ENCODE measurements at regions not wholly inside any gene's neighbourhood (a gene's known extent, or its start where the extent isn't known, plus 50 kb on each side); places are given as distances from the start of the nearest gene placed in this dataset.
"Not testable (repeated sequence)": the region's sequence is repeated elsewhere in the genome, so short reads cannot be mapped to it uniquely, and the experiment has no call there.

DNA sequence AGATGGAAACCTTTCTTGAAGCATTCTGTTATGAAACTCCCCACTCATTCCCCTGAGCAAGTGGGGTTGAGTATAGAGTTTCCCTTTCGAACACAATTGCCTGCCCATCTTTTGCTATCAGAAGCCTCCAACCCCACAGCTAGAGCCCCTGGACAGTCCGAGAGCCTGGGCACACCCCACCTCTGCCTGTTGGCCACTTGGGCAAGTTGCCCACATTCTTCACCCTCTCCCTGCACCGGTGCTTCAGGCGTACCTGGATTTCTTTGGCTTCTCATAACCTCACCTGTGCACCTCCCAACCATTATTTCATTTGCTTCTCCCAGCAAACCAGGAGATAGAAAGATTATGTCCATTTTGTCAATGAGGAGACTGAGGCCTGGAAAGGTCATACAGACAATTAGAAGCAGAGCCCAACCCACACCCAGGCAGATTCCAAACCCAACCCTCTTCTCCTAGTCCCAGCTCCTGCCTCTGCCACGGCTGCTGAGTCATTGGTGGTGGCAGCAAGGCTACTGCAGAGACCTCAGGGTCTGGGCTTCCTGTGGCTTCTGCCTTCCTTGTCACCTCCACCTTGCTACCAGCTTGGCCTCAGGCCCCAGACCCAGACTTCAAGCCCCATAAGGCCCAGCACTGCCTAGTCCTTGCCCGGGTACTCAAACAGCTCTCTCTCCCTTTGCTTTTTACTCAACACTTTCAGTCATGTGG, 118.7 kb upstream of the ZBTB40 start:
- Histone ChIP-seq H3K18ac (ENCODE audit: low read length) (no peak overlapping the region), H3K23ac (ENCODE audit: low read length) (no peak overlapping the region), H2BK5ac (ENCODE audit: low read length) (no peak overlapping the region), H3K79me2 (ENCODE audit: control insufficient read depth, insufficient read depth, low read length) (no peaks in the 10 kb centered on the region), H2BK120ac (ENCODE audit: low read depth, low read length) (no peak overlapping the region), H3K4me2 (ENCODE audit: low read length) (no peak overlapping the region), H3K9ac (ENCODE audit: low read length) (no peak overlapping the region), H2BK15ac (replicated peaks; ENCODE audit: low read depth) (no peak overlapping the region), H3K27me3 (ENCODE audit: insufficient read depth, low read length, poor library complexity) (no peaks in the 10 kb centered on the region), H3K56ac (ENCODE audit: low read length) (no peak overlapping the region), H3K4me3 (ENCODE audit: low read length) (no peak overlapping the region), H4K5ac (ENCODE audit: low read length) (no peak overlapping the region), H3K36me3 (ENCODE audit: control insufficient read depth, insufficient read depth, low read length) (no peaks in the 10 kb centered on the region), H4K8ac (ENCODE audit: low read depth, low read length) (no peak overlapping the region), H3K4ac (ENCODE audit: low read depth, low read length) (no peak overlapping the region), H3K4me1 (ENCODE audit: control insufficient read depth, low read depth, low read length) (no peaks in the 10 kb centered on the region), H3K79me1 (ENCODE audit: low read length) (no peaks in the 10 kb centered on the region), H2AK5ac (ENCODE audit: low read length) (no peak overlapping the region), H3K27ac (ENCODE audit: low read depth, low read length) (no peak overlapping the region)
- WGBS (ENCODE audit: extremely low coverage, insufficient coverage, low lambda C conversion rate) = no CpG with 5 or more reads among the region's 6 CpGs
- DNase-seq = peak; percentile 42

DNA sequence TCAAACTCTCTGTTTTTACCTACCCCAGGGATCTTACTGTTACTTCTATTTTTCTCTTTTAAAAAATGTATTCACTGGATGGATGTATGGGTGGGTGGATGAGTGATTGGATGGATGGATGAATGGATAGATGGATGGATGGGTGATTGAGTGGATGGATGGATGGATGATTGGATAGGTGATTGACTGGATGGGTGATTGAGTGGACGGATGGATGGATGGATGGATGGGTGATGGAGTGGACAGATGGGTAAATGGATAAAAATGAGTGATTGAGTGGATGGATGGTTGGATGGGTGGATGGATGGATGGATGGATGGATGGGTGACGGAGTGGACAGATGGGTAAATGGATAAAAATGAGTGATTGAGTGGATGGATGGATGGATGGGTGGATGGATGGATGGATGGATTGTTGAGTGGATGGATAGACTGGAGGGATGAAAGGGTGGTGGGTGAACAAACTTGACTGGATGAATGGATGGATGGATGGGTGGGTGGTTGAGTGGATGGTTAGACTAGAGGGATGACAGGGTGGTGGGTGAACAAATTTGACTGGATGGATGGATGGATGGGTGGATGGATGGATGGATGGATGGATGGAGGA, 118.0 kb upstream of the ZBTB40 start:
- no peak overlapping the region for H3K4me2 ChIP-seq (ENCODE audit: low read length)
- H2AK5ac ChIP-seq (ENCODE audit: low read length) = no peak overlapping the region
- H3K18ac ChIP-seq (ENCODE audit: low read length) = no peak overlapping the region
- H3K56ac ChIP-seq (ENCODE audit: low read length) = no peak overlapping the region
- H3K23ac ChIP-seq (ENCODE audit: low read length) = no peak overlapping the region
- no peak for DNase-seq
- no peak overlapping the region for H3K4ac ChIP-seq (ENCODE audit: low read depth, low read length)
- no peaks in the 10 kb centered on the region for H3K79me2 ChIP-seq (ENCODE audit: control insufficient read depth, insufficient read depth, low read length)
- H4K8ac ChIP-seq (ENCODE audit: low read depth, low read length) = no peak overlapping the region
- H3K27ac ChIP-seq (ENCODE audit: low read depth, low read length) = no peak overlapping the region
- no peak overlapping the region for H2BK15ac ChIP-seq (replicated peaks; ENCODE audit: low read depth)
- H3K4me1 ChIP-seq (ENCODE audit: control insufficient read depth, low read depth, low read length) = no peaks in the 10 kb centered on the region
- no peak overlapping the region for H3K4me3 ChIP-seq (ENCODE audit: low read length)
- H3K79me1 ChIP-seq (ENCODE audit: low read length) = no peaks in the 10 kb centered on the region
- no peak overlapping the region for H2BK120ac ChIP-seq (ENCODE audit: low read depth, low read length)
- no CpG with 5 or more reads among the region's 2 CpGs for WGBS (ENCODE audit: extremely low coverage, insufficient coverage, low lambda C conversion rate)
- H3K36me3 ChIP-seq (ENCODE audit: control insufficient read depth, insufficient read depth, low read length) = no peaks in the 10 kb centered on the region
- H3K9ac ChIP-seq (ENCODE audit: low read length) = no peak overlapping the region
- no peaks in the 10 kb centered on the region for H3K27me3 ChIP-seq (ENCODE audit: insufficient read depth, low read length, poor library complexity)
- no peak overlapping the region for H2BK5ac ChIP-seq (ENCODE audit: low read length)
- no peak overlapping the region for H4K5ac ChIP-seq (ENCODE audit: low read length)

DNA sequence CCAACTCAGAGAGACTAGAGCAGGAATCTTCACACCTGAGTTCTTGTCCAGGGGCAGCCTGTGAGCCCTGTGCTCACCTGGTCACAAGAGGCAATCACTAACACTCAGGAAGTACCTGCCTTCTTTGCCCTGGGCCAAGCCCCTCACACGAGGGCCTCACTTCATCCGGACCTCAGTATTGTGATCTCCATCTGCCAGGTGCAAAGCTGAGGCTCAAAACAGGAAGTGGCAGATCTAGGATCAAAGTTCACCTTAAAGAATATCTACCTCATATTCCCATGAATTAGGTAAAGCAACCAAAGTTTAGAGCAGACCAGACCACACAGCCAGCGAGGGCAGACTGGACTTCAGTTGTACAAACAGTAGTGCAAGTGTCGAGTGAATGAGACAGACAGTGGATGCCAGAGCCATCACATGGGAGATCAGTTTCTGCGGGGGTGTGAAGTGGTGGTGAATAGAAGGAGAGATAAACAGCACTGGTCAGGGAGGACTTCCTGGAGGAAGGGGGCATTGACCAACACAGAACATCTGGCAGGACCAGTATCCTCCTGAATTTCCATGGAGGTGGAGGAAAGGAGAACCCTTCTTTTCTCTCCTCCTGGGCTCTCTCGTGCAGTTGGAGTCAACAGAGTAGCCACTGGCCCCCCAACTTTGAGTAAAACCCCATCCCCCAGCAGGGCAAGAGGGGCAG, 116.6 kb upstream of the ZBTB40 start:
- H3K79me1 ChIP-seq (ENCODE audit: low read length) = no peaks in the 10 kb centered on the region

DNA sequence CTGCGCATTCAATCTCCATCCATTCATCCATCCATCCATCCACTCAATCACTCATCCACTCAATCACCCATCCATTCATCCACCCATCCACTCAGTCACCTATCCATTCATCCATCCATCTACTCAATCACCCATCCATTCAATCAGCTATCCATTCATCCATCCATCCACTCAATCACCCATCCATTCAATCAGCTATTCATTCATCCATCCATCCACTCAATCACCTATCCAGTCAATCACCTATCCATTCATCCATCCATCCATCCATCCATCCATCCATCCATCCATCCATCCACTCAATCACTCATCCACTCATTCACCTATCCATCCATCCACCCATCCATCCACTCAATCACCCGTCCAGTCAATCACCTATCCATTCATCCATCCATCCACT, 115.4 kb upstream of the ZBTB40 start:
- H3K18ac ChIP-seq (ENCODE audit: low read length); H3K4me1 ChIP-seq (ENCODE audit: control insufficient read depth, low read depth, low read length); H2BK5ac ChIP-seq (ENCODE audit: low read length); H3K79me2 ChIP-seq (ENCODE audit: control insufficient read depth, insufficient read depth, low read length); H3K9ac ChIP-seq (ENCODE audit: low read length); H4K8ac ChIP-seq (ENCODE audit: low read depth, low read length); DNase-seq; H3K79me1 ChIP-seq (ENCODE audit: low read length); H3K4me2 ChIP-seq (ENCODE audit: low read length); H3K56ac ChIP-seq (ENCODE audit: low read length); H2BK120ac ChIP-seq (ENCODE audit: low read depth, low read length); H3K36me3 ChIP-seq (ENCODE audit: control insufficient read depth, insufficient read depth, low read length); H2AK5ac ChIP-seq (ENCODE audit: low read length); H3K27me3 ChIP-seq (ENCODE audit: insufficient read depth, low read length, poor library complexity); H3K23ac ChIP-seq (ENCODE audit: low read length); H3K4me3 ChIP-seq (ENCODE audit: low read length); H3K27ac ChIP-seq (ENCODE audit: low read depth, low read length); H2BK15ac ChIP-seq (replicated peaks; ENCODE audit: low read depth); H3K4ac ChIP-seq (ENCODE audit: low read depth, low read length); H4K5ac ChIP-seq (ENCODE audit: low read length): not testable (repeated sequence)
- no CpG with 5 or more reads among the region's 2 CpGs for WGBS (ENCODE audit: extremely low coverage, insufficient coverage, low lambda C conversion rate)

More for the DNA sequence above, 116.6 kb upstream of the ZBTB40 start:
- H2BK15ac ChIP-seq (replicated peaks; ENCODE audit: low read depth) = no peak overlapping the region
- H3K4me1 ChIP-seq (ENCODE audit: control insufficient read depth, low read depth, low read length) = no peaks in the 10 kb centered on the region
- H4K8ac ChIP-seq (ENCODE audit: low read depth, low read length) = no peak overlapping the region
- no peak overlapping the region for H2BK120ac ChIP-seq (ENCODE audit: low read depth, low read length)
- no peak overlapping the region for H3K4me3 ChIP-seq (ENCODE audit: low read length)
- no peak overlapping the region for H2BK5ac ChIP-seq (ENCODE audit: low read length)
- no peak overlapping the region for H3K27ac ChIP-seq (ENCODE audit: low read depth, low read length)
- H3K9ac ChIP-seq (ENCODE audit: low read length) = no peak overlapping the region
- no peak for DNase-seq
- no peak overlapping the region for H3K56ac ChIP-seq (ENCODE audit: low read length)
- H3K36me3 ChIP-seq (ENCODE audit: control insufficient read depth, insufficient read depth, low read length) = no peaks in the 10 kb centered on the region
- no peak overlapping the region for H3K18ac ChIP-seq (ENCODE audit: low read length)
- whole genome bisulfite sequencing (ENCODE audit: extremely low coverage, insufficient coverage, low lambda C conversion rate) = no CpG with 5 or more reads among the region's 6 CpGs
- no peak overlapping the region for H3K4ac ChIP-seq (ENCODE audit: low read depth, low read length)
- no peaks in the 10 kb centered on the region for H3K27me3 ChIP-seq (ENCODE audit: insufficient read depth, low read length, poor library complexity)
- no peak overlapping the region for H3K23ac ChIP-seq (ENCODE audit: low read length)
- no peak overlapping the region for H2AK5ac ChIP-seq (ENCODE audit: low read length)
- no peak overlapping the region for H4K5ac ChIP-seq (ENCODE audit: low read length)
- H3K79me2 ChIP-seq (ENCODE audit: control insufficient read depth, insufficient read depth, low read length) = no peaks in the 10 kb centered on the region
- H3K4me2 ChIP-seq (ENCODE audit: low read length) = no peak overlapping the region

DNA sequence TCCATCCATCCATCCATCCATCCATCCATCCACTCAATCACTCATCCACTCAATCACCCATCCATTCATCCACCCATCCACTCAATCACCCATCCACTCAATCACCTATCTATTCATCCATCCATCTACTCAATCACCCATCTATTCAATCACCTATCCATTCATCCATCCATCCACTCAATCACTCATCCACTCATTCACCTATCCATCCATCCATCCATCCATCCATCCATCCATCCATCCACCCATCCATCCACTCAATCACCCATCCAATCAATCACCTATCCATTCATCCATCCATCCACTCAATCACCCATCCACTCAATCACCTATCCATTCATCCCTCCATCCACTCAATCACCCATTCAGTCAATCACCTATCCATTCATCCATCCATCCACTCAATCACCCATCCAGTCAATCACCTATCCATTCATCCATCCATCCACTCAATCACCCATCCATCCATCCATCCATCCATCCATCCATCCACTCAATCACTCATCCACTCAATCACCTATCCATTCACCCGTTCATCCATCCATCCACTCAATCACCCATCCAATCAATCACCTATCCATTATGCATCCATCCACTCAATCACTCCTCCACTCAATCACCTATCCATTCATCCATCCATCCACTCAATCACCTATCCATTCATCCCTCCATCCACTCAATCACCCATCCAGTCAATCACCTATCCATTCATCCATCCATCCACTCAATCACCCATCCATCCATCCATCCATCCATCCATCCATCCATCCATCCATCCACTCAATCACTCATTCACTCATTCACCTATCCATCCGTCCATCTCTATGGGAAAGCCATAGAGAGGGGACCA, 114.7 kb upstream of the ZBTB40 start:
- H3K79me1 ChIP-seq (ENCODE audit: low read length); H3K56ac ChIP-seq (ENCODE audit: low read length); H2AK5ac ChIP-seq (ENCODE audit: low read length); H3K4me3 ChIP-seq (ENCODE audit: low read length); H4K8ac ChIP-seq (ENCODE audit: low read depth, low read length); H2BK15ac ChIP-seq (replicated peaks; ENCODE audit: low read depth); H3K36me3 ChIP-seq (ENCODE audit: control insufficient read depth, insufficient read depth, low read length); H3K9ac ChIP-seq (ENCODE audit: low read length); H3K27ac ChIP-seq (ENCODE audit: low read depth, low read length); H2BK120ac ChIP-seq (ENCODE audit: low read depth, low read length); H3K4ac ChIP-seq (ENCODE audit: low read depth, low read length); H3K27me3 ChIP-seq (ENCODE audit: insufficient read depth, low read length, poor library complexity); H3K18ac ChIP-seq (ENCODE audit: low read length); H3K4me1 ChIP-seq (ENCODE audit: control insufficient read depth, low read depth, low read length); H3K23ac ChIP-seq (ENCODE audit: low read length); H3K4me2 ChIP-seq (ENCODE audit: low read length); H4K5ac ChIP-seq (ENCODE audit: low read length); DNase-seq; H3K79me2 ChIP-seq (ENCODE audit: control insufficient read depth, insufficient read depth, low read length); H2BK5ac ChIP-seq (ENCODE audit: low read length): not testable (repeated sequence)
- WGBS (ENCODE audit: extremely low coverage, insufficient coverage, low lambda C conversion rate) = 100% methylated on average over 1 of the region's 2 CpGs

All from mesendoderm (in vitro differentiated cells).